DOHH2 (cell line): ENCODE measurements at regions not wholly inside any gene's neighbourhood (a gene's known extent, or its start where the extent isn't known, plus 50 kb on each side); places are given as distances from the start of the nearest gene placed in this dataset.

Experiments
- CTCF ChIP-seq: fragments of 200-600 bp; sonication (generic); IDR thresholded peaks from one replicate; pipeline ENCODE4 v1.5.1; 2014; ENCODE audit warnings: antibody characterized with exemption, mild to moderate bottlenecking, low read depth, low read length; ENCODE audit not compliant: poor library complexity, severe bottlenecking
- EZH2phosphoT487 ChIP-seq: fragments of 200-600 bp; sonication (generic); IDR thresholded peaks from 2 replicates; pipeline ENCODE4 v1.6.1; 2017; ENCODE audit warnings: borderline replicate concordance, mild to moderate bottlenecking, antibody characterized with exemption, low read length, moderate library complexity, mixed read lengths

DNA sequence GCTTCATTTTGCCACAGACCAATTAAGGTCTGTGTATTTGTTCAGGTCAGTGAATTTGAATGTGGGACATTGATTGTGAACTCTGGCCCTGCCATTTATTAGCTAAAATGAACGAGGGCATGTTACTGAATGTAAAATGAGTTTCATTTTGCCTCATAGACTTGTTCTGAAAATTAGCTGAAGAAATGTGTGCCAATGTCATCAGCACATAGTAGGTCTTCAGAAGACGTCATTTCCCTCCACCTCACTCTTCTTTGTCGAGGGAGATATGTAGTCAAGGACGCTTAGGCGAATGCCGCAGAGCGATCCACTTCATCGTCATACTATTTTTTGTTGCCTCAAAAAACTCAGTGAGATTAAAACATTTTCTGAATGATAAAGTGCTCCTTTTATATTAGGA is 291.7 kb downstream of the SMOC2 start:
- no peak for TF ChIP-seq CTCF
- no peak for TF ChIP-seq EZH2phosphoT487
